Esophagus squamous epithelium (tissue), 5 donors: ENCODE measurements at regions not wholly inside any gene's neighbourhood (a gene's known extent, or its start where the extent isn't known, plus 50 kb on each side); places are given as distances from the start of the nearest gene placed in this dataset.

ENCODE experiments used
- DNase-seq: peaks from one replicate; lab custom pipeline; 2025; lab: John Stamatoyannopoulos, UW
- H3K27ac ChIP-seq, 4 donors: fragments of 200-600 bp; sonication (generic); one replicate each; pipeline ENCODE4 v1.5.1; 2016 to 2019; ENCODE audit warnings: mild to moderate bottlenecking in 1 of 4
- H3K27me3 ChIP-seq, 4 donors: fragments of 200-600 bp; sonication (generic); 1 replicate in 3 of 4; 2 replicates in 1 of 4; pipeline versions ENCODE4 v1.5.1 to v1.6.0; 2017 to 2021; ENCODE audit warnings: antibody characterized with exemption in 1 of 4
- H3K36me3 ChIP-seq, 3 donors: fragments of 200-600 bp; sonication (generic); one replicate each; pipeline ENCODE4 v1.5.1; 2016 to 2019
- H3K4me1 ChIP-seq, 3 donors: fragments of 200-600 bp; sonication (generic); one replicate each; pipeline ENCODE4 v1.5.1; 2017 to 2019
- H3K4me3 ChIP-seq, 4 donors: fragments of 200-600 bp; sonication (generic); 1 replicate in 3 of 4; 2 replicates in 1 of 4; pipeline ENCODE4 v1.5.1; 2016 to 2019; ENCODE audit warnings: mild to moderate bottlenecking in 2 of 4, moderate library complexity in 1 of 4
- H3K9me3 ChIP-seq, 3 donors: fragments of 200-600 bp; sonication (generic); one replicate each; pipeline ENCODE4 v1.5.1; 2016 to 2019
- POLR2A ChIP-seq, 4 donors: fragments of 450-650 bp; IDR thresholded peaks; one replicate each; pipeline ENCODE4 v1.6.1; 2017; ENCODE audit warnings: antibody characterized with exemption in 4 of 4, mild to moderate bottlenecking in 4 of 4, moderate library complexity in 3 of 4
- WGBS, 2 donors: methylation state at CpG; one replicate each; pipeline ENCODE4 v1.1.5; 2018; 5-methylcytosine and 5-hydroxymethylcytosine counted together
- intact Hi-C: fragments of 100-400 bp; cut with DNase I; formaldehyde crosslinking; loops from one replicate; pipeline ENCODE4 v1.15.0; 2022
- TF ChIP-seq, protein P1 (sequence below), 6 experiments: fragments of 450-650 bp in 4 of 6; fragments of 200-600 bp in 2 of 6; sonication (generic) in 2 of 6; IDR thresholded peaks; one replicate each; pipeline ENCODE4 v1.5.1; 2016 to 2019; ENCODE audit warnings: antibody characterized with exemption in 6 of 6, mild to moderate bottlenecking in 4 of 6, moderate library complexity in 4 of 6
- donor health status: DM: yes; HTN: yes; CAD: no.

DNA sequence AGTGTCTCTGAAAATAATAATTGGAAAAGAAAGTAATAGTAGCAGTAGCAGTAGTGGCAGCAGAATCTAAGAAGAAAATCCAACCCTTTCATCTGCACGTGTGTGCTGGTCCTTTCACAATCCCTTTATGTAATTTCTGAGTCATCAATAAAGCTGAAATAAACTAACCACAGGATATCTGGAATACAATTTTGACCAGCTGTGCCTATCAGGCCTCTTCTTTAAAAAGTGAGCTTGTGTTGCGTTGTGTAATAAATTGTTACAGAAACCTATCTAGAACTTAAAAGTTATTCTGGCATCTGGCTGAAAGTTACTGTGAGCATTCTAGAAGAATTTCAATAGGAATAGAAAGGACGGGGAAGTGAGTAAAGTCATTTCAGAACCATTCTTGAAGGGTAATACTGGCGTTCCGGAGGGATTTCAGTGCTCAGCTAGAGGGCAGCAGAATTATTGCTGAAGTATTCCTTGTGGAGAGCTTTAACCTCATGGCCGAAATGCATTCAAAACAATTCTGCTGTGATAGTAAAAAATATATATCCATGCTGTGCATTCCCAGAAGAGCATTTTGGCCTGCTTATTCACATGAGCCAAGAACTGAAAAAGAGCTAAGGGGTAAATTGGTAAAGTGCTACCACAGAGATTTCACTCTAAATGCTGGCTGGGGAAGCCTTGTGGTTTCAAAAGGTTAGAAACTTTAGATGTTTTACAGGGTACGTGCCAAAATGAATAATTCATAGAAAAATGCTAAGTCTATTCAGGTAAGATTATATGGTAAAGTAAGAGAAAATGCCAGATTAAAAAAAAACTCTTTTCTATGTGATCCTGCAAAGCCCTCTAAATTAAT lies 260.6 kb downstream of the NKX6-1 start:
- intact Hi-C loops = no loop called here
- Histone ChIP-seq H3K4me3 (no peak overlapping the region), H3K4me1 (no peaks in the 10 kb centered on the region), H3K36me3 (no peaks in the 10 kb centered on the region), H3K27ac (peak overlapping the region in 2 of 4 donors; percentile 13 to 23), H3K9me3 (no peaks in the 10 kb centered on the region), H3K27me3 (no peaks in the 10 kb centered on the region)
- DNase-seq = no peak
- 32 to 36% methylated on average over 7 of the region's 7 CpGs for WGBS, 2 donors
- TF ChIP-seq POLR2A (IDR thresholded peaks at IDR 0.05) = no peak
- TF ChIP-seq, protein P1, sequence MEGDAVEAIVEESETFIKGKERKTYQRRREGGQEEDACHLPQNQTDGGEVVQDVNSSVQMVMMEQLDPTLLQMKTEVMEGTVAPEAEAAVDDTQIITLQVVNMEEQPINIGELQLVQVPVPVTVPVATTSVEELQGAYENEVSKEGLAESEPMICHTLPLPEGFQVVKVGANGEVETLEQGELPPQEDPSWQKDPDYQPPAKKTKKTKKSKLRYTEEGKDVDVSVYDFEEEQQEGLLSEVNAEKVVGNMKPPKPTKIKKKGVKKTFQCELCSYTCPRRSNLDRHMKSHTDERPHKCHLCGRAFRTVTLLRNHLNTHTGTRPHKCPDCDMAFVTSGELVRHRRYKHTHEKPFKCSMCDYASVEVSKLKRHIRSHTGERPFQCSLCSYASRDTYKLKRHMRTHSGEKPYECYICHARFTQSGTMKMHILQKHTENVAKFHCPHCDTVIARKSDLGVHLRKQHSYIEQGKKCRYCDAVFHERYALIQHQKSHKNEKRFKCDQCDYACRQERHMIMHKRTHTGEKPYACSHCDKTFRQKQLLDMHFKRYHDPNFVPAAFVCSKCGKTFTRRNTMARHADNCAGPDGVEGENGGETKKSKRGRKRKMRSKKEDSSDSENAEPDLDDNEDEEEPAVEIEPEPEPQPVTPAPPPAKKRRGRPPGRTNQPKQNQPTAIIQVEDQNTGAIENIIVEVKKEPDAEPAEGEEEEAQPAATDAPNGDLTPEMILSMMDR (IDR thresholded peaks at IDR 0.05) = no peak

DNA sequence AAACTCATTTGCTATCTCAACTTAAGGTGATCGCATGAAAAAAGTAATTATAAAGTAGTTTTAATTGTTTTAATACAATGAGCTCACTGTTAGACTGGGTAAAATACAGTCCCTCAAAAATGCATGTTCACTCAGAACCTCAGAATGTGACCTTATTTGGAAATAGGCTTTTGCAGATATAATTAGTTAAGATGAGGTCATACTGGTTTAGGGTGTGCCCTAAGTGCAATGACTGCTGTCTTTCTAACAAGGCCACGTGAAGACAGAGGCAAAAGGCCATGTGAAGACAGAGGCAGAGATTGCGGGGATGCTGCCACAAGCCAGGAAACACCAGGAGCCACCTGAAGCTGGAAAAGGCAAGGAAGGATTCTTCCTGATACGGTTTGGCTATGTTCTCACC lies 262.1 kb downstream of the NKX6-1 start:
- WGBS, 2 donors = 55 to 57% methylated on average over 4 of the region's 4 CpGs
- no peaks in the 10 kb centered on the region for H3K27me3 ChIP-seq
- H3K27ac ChIP-seq = no peak overlapping the region
- H3K9me3 ChIP-seq = no peaks in the 10 kb centered on the region
- H3K4me1 ChIP-seq = no peaks in the 10 kb centered on the region
- H3K4me3 ChIP-seq = no peak overlapping the region
- no peak for DNase-seq
- H3K36me3 ChIP-seq = no peaks in the 10 kb centered on the region
- TF ChIP-seq, protein P1 (IDR thresholded peaks at IDR 0.05) = no peak
- no peak for TF ChIP-seq POLR2A (IDR thresholded peaks at IDR 0.05)
- intact Hi-C loops = no loop called here

DNA sequence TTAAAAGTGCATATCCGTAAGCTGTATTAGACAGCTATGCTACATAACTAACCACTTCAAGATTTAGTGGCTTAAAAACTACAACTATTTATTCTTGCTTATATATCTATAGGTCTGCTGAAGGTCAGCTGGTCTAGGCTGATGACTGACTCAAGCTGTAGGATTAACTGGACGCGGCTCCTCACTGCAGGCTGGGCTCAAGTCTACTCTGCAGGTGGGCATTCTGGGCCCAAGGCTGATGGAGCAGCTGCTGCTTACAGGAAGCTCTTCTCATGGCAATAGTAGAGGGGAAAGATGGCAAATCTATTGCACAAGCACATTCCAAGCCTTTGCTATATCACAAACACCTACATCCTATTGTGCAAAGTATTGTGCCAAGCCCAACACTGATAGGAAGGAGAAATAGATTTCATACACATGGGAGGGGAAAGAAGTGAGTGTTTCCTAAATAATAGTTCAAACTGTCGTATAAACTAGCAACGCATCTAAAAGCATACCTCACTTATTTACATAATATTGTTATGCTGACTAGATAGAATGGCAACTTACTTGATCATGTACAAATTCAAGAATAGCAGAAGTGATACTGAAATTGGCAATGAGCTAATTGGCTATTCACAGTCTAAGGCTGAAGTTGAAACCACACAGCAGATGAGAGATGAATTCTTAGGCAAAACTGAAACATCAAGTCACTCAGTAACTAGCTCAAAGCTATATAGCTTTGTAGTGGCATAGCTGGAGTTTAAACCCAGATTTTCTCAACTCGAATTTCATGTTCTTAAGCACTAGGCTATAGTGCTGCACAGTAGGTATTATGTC lies 263.8 kb downstream of the NKX6-1 start:
- no peaks in the 10 kb centered on the region for H3K27me3 ChIP-seq
- TF ChIP-seq, protein P1 (IDR thresholded peaks at IDR 0.05) = no peak
- no peak for TF ChIP-seq POLR2A (IDR thresholded peaks at IDR 0.05)
- H3K4me1 ChIP-seq = peaks cover 0 to 3% (median 0%) of the 10 kb centered on the region in 3 donors
- intact Hi-C loops = no loop called here
- no peak overlapping the region for H3K27ac ChIP-seq
- DNase-seq = no peak
- H3K36me3 ChIP-seq = no peaks in the 10 kb centered on the region
- H3K9me3 ChIP-seq = no peaks in the 10 kb centered on the region
- no peak overlapping the region for H3K4me3 ChIP-seq
- WGBS, 2 donors = 76 to 88% methylated on average over 6 of the region's 6 CpGs

DNA sequence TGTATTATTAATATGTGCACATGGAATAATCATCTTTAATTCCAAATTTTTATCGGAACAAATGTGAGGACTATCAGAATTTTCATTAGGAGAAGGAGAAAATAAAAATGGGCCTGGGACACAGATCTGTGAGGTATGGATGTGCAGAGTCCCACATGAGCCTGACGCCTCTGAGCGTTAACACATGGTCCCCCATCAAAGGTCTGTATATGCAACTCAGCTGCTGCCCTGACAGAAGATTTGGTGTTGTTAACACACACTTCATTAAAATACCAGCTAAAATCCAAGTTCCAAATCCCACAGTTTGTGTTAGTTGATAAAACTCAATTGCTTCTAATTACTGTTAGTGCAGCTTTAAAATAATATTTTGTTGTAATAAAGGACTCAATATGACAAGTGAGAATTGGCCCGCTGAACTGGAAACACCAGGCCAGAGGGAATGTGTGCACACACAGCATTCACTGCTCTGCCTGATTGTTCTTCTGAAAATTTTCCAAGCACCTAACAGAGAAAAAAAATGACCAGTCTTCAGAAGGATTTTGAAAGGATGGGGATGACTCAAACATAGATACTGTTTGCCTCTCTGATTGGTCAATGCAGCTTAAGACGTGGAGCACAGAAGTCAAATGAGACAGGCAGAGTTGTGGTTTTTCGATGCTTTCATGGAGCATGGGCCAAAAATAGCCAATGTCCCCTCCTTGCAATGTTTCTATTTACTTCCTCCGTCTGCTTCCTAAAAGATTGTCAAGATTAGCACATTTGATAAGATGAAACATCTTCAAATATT lies 266.6 kb downstream of the NKX6-1 start:
- no peaks in the 10 kb centered on the region for H3K9me3 ChIP-seq
- WGBS, 2 donors = 46 to 63% methylated on average over 7 of the region's 7 CpGs
- H3K27me3 ChIP-seq = no peaks in the 10 kb centered on the region
- intact Hi-C loops = no loop called here
- H3K27ac ChIP-seq = peak overlapping the region in 2 of 4 donors; percentile 26 to 40
- H3K36me3 ChIP-seq = no peaks in the 10 kb centered on the region
- peaks cover 0 to 3% (median 0%) of the 10 kb centered on the region in 3 donors for H3K4me1 ChIP-seq
- H3K4me3 ChIP-seq = no peak overlapping the region
- no peak for DNase-seq
- TF ChIP-seq, protein P1 (IDR thresholded peaks at IDR 0.05) = no peak
- TF ChIP-seq POLR2A (IDR thresholded peaks at IDR 0.05) = no peak
